DND-41 (cell line): ENCODE measurements at regions not wholly inside any gene's neighbourhood (a gene's known extent, or its start where the extent isn't known, plus 50 kb on each side); places are given as distances from the start of the nearest gene placed in this dataset.
"Not testable (repeated sequence)": the region's sequence is repeated elsewhere in the genome, so short reads cannot be mapped to it uniquely, and the experiment has no call there.

Source experiments
- ATAC-seq: fragments of 200-7000 bp; cut with Tn5 transposase; 3 replicates; pipeline ENCODE4 v1.9.1; 2021; ENCODE audit warnings: low read depth; ENCODE audit not compliant: insufficient read depth
- DNase-seq: peaks from one replicate; pipeline ENCODE4 v3.0.0-alpha.2; 2020
- H2AFZ ChIP-seq: 2 replicates; pipeline ENCODE4 v1.6.0; 2012; ENCODE audit warnings: low read depth, low read length
- H3K27ac ChIP-seq: 2 replicates; pipeline ENCODE4 v1.5.1; 2012; ENCODE audit warnings: low read length, inconsistent platforms
- H3K27me3 ChIP-seq: fragments of 200-600 bp; sonication (generic); 2 replicates; pipeline ENCODE4 v1.6.0; 2012; ENCODE audit warnings: low read length, mild to moderate bottlenecking, inconsistent platforms; ENCODE audit not compliant: insufficient read depth, poor library complexity
- H3K36me3 ChIP-seq: 2 replicates; pipeline ENCODE4 v1.5.1; 2012; ENCODE audit warnings: low read length, inconsistent platforms; ENCODE audit not compliant: insufficient read depth
- H3K4me1 ChIP-seq: 2 replicates; pipeline ENCODE4 v1.5.1; 2012; ENCODE audit warnings: mild to moderate bottlenecking, low read length; ENCODE audit not compliant: insufficient read depth
- H3K4me2 ChIP-seq: 2 replicates; pipeline ENCODE4 v1.6.0; 2012; ENCODE audit warnings: mild to moderate bottlenecking, moderate library complexity, low read length, inconsistent platforms; ENCODE audit not compliant: insufficient read depth
- H3K4me3 ChIP-seq, 2 experiments: fragments of 200-600 bp in 1 of 2; shearing (Covaris generic) in 1 of 2; 2 replicates each; pipeline ENCODE4 v1.5.1; 2012 to 2016; ENCODE audit warnings: inconsistent platforms in 2 of 2, low read length in 2 of 2, mild to moderate bottlenecking in 2 of 2, low read depth in 1 of 2, moderate library complexity in 1 of 2
- H3K79me2 ChIP-seq: 2 replicates; pipeline ENCODE4 v1.6.0; 2012; ENCODE audit warnings: low read length, inconsistent platforms; ENCODE audit not compliant: insufficient read depth
- H3K9ac ChIP-seq: 2 replicates; pipeline ENCODE4 v1.6.0; 2012; ENCODE audit warnings: low read depth, mild to moderate bottlenecking, inconsistent platforms, low read length, moderate library complexity
- H3K9me3 ChIP-seq: 2 replicates; pipeline ENCODE4 v1.5.1; 2012; ENCODE audit warnings: low read length, moderate library complexity, mild to moderate bottlenecking, inconsistent platforms; ENCODE audit not compliant: insufficient read depth, severe bottlenecking
- H4K20me1 ChIP-seq: 2 replicates; pipeline ENCODE4 v1.6.0; 2012; ENCODE audit warnings: low read length; ENCODE audit not compliant: insufficient read depth
- EZH2 ChIP-seq: IDR thresholded peaks from 3 replicates; pipeline ENCODE4 v1.6.1; 2012; ENCODE audit warnings: borderline replicate concordance, low read depth, mild to moderate bottlenecking, moderate library complexity, low read length, inconsistent platforms; ENCODE audit not compliant: severe bottlenecking
- TF ChIP-seq, protein P1 (sequence below): IDR thresholded peaks from 2 replicates; pipeline ENCODE4 v1.5.1; 2012; ENCODE audit warnings: borderline replicate concordance, low read length, moderate library complexity, mild to moderate bottlenecking; ENCODE audit not compliant: poor library complexity, severe bottlenecking; ENCODE audit errors: extremely low read depth

GRCh38 chr1:30134466-30135217, 588.7 kb downstream of the MATN1 start:
- TF ChIP-seq, protein P1, sequence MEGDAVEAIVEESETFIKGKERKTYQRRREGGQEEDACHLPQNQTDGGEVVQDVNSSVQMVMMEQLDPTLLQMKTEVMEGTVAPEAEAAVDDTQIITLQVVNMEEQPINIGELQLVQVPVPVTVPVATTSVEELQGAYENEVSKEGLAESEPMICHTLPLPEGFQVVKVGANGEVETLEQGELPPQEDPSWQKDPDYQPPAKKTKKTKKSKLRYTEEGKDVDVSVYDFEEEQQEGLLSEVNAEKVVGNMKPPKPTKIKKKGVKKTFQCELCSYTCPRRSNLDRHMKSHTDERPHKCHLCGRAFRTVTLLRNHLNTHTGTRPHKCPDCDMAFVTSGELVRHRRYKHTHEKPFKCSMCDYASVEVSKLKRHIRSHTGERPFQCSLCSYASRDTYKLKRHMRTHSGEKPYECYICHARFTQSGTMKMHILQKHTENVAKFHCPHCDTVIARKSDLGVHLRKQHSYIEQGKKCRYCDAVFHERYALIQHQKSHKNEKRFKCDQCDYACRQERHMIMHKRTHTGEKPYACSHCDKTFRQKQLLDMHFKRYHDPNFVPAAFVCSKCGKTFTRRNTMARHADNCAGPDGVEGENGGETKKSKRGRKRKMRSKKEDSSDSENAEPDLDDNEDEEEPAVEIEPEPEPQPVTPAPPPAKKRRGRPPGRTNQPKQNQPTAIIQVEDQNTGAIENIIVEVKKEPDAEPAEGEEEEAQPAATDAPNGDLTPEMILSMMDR: no peak
- no peak for TF ChIP-seq EZH2
- ATAC-seq (no peak), DNase-seq (no peak)
- no peak overlapping the region for H3K4me3 ChIP-seq
- peaks cover 2% of the 10 kb centered on the region for H3K27me3 ChIP-seq
- no peak overlapping the region for H2AFZ ChIP-seq
- no peaks in the 10 kb centered on the region for H3K36me3 ChIP-seq
- H3K9ac ChIP-seq: no peak overlapping the region
- no peaks in the 10 kb centered on the region for H3K4me1 ChIP-seq
- no peak overlapping the region for H3K27ac ChIP-seq
- no peaks in the 10 kb centered on the region for H3K79me2 ChIP-seq
- no peaks in the 10 kb centered on the region for H3K9me3 ChIP-seq
- H3K4me2 ChIP-seq: no peak overlapping the region
- no peaks in the 10 kb centered on the region; the same call in 1 of the 2 replicates for H4K20me1 ChIP-seq

GRCh38 chr1:30133414-30134055, 589.9 kb downstream of the MATN1 start:
- H3K9me3 ChIP-seq: no peaks in the 10 kb centered on the region
- H3K27me3 ChIP-seq: peaks cover 2% of the 10 kb centered on the region
- no peak overlapping the region for H2AFZ ChIP-seq
- no peaks in the 10 kb centered on the region for H3K36me3 ChIP-seq
- no peak overlapping the region for H3K9ac ChIP-seq
- DNase-seq (no peak), ATAC-seq (no peak)
- no peaks in the 10 kb centered on the region; the same call in 1 of the 2 replicates for H4K20me1 ChIP-seq
- H3K4me1 ChIP-seq: no peaks in the 10 kb centered on the region
- no peak overlapping the region for H3K4me3 ChIP-seq
- H3K4me2 ChIP-seq: no peak overlapping the region
- H3K79me2 ChIP-seq: no peaks in the 10 kb centered on the region
- TF ChIP-seq, protein P1: no peak
- no peak for TF ChIP-seq EZH2
- no peak overlapping the region for H3K27ac ChIP-seq

DNA sequence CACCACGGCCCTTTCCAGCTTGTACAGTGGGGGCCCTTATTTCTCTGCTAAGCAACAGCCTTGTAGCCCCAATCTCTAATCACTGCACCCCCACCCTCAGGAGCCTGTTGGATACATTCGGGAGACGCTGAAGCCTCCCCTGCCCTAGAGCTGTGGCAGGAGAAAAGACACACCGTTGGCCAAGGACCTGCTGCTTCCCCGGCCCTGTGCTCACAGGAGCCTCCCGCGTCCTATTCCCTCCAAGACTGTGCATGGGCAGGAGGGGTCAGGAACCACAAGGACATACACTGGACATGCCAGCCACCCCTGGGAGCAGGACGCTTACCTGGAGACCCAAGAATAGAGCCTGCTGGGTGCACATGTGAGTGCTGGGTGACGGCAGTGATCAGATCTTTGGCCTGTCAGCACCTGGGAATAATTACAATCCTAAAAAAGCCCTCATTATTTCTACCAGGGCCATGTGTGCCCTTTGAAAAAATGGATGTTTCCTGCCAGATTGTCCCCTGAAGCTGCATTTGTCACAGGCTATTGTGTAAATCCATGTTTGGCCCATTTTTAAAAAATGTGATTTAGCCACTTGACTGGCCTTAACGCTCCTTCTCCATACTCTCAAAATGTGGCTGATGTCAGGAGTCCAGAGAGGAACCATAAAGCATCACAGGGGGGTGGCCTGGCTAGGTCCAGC, 590.6 kb downstream of the MATN1 start:
- Histone ChIP-seq H3K4me1 (no peaks in the 10 kb centered on the region), H3K79me2 (no peaks in the 10 kb centered on the region), H3K27ac (no peak overlapping the region), H3K4me2 (no peak overlapping the region), H3K9me3 (no peaks in the 10 kb centered on the region), H4K20me1 (peaks cover 1% of the 10 kb centered on the region; the same call in 1 of the 2 replicates), H3K27me3 (peaks cover 2% of the 10 kb centered on the region), H3K9ac (no peak overlapping the region), H2AFZ (no peak overlapping the region), H3K36me3 (no peaks in the 10 kb centered on the region), H3K4me3 (no peak overlapping the region)
- DNase-seq (no peak), ATAC-seq (no peak)
- TF ChIP-seq EZH2: no peak
- TF ChIP-seq, protein P1: no peak

DNA sequence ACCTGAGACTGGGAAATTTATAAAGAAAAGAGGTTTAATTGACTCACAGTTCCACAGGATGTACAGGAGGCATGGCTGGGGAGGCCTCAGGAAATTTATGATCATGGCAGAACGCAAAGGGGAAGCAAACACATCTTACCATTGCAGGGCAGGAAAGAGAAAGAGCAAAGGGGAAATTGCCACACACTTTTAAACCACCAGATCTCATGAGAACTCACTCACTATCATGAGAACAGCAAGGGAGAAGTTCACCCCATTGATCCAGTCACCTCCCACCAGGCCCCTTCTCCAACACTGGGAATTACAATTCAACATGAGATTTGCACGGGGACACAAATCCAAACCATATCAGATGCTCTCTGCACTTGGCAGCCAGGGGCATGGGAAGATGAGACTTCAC, 592.8 kb downstream of the MATN1 start:
- not testable (repeated sequence) for H3K9me3 ChIP-seq, H3K4me3 ChIP-seq, H2AFZ ChIP-seq, H3K79me2 ChIP-seq, DNase-seq, H3K27ac ChIP-seq, H3K4me1 ChIP-seq, H3K36me3 ChIP-seq, ATAC-seq, H3K9ac ChIP-seq, H3K27me3 ChIP-seq, H3K4me2 ChIP-seq, H4K20me1 ChIP-seq
